ENCODE measurements at regions not wholly inside any gene's neighbourhood (a gene's known extent, or its start where the extent isn't known, plus 50 kb on each side); places are given as distances from the start of the nearest gene placed in this dataset.

- no peaks in the 10 kb centered on the region for H3K36me3 Mint-ChIP-seq (ENCODE audit: low read depth)
- H3K9me3 Mint-ChIP-seq = no peaks in the 10 kb centered on the region
- TF ChIP-seq CTCF (conservative IDR thresholded peaks at IDR 0.05) = no peak
- DNase-seq (ENCODE audit: low read depth, low spot score) = no peak
- H3K27ac Mint-ChIP-seq (ENCODE audit: unreplicated experiment) = no peak overlapping the region
- no peaks in the 10 kb centered on the region for H3K4me1 Mint-ChIP-seq
- no peak overlapping the region for H3K4me3 Mint-ChIP-seq
- H3K27me3 Mint-ChIP-seq (ENCODE audit: low read depth) = no peaks in the 10 kb centered on the region
Observed at GRCh38 chr7:17056491-17057142, 174.8 kb upstream of the AGR3 start.

GRCh38 chr7:17057143-17057509 is 175.3 kb upstream of the AGR3 start:
- H3K27ac Mint-ChIP-seq (ENCODE audit: unreplicated experiment) = no peak overlapping the region
- no peaks in the 10 kb centered on the region for H3K9me3 Mint-ChIP-seq
- DNase-seq (ENCODE audit: low read depth, low spot score) = no peak
- TF ChIP-seq CTCF (conservative IDR thresholded peaks at IDR 0.05) = no peak
- no peaks in the 10 kb centered on the region for H3K36me3 Mint-ChIP-seq (ENCODE audit: low read depth)
- H3K27me3 Mint-ChIP-seq (ENCODE audit: low read depth) = no peaks in the 10 kb centered on the region
- no peaks in the 10 kb centered on the region for H3K4me1 Mint-ChIP-seq
- no peak overlapping the region for H3K4me3 Mint-ChIP-seq

- DNase-seq (ENCODE audit: low read depth, low spot score) = no peak
- no peaks in the 10 kb centered on the region for H3K27me3 Mint-ChIP-seq (ENCODE audit: low read depth)
- no peak for TF ChIP-seq CTCF (conservative IDR thresholded peaks at IDR 0.05)
- H3K4me3 Mint-ChIP-seq = no peak overlapping the region
- H3K9me3 Mint-ChIP-seq = no peaks in the 10 kb centered on the region
- no peak overlapping the region for H3K27ac Mint-ChIP-seq (ENCODE audit: unreplicated experiment)
- no peaks in the 10 kb centered on the region for H3K36me3 Mint-ChIP-seq (ENCODE audit: low read depth)
- H3K4me1 Mint-ChIP-seq = no peaks in the 10 kb centered on the region
Observed at GRCh38 chr7:17058568-17058967, 176.8 kb upstream of the AGR3 start.

- no peaks in the 10 kb centered on the region for H3K4me1 Mint-ChIP-seq
- DNase-seq (ENCODE audit: low read depth, low spot score) = no peak
- no peak for TF ChIP-seq CTCF (conservative IDR thresholded peaks at IDR 0.05)
- H3K36me3 Mint-ChIP-seq (ENCODE audit: low read depth) = no peaks in the 10 kb centered on the region
- H3K27me3 Mint-ChIP-seq (ENCODE audit: low read depth) = no peaks in the 10 kb centered on the region
- no peak overlapping the region for H3K27ac Mint-ChIP-seq (ENCODE audit: unreplicated experiment)
- H3K4me3 Mint-ChIP-seq = no peak overlapping the region
- H3K9me3 Mint-ChIP-seq = no peaks in the 10 kb centered on the region
Observed at GRCh38 chr7:17060051-17060450, 178.3 kb upstream of the AGR3 start.

GRCh38 chr7:17061443-17061842 is 179.7 kb upstream of the AGR3 start:
- Mint-ChIP-seq H3K27ac (ENCODE audit: unreplicated experiment) (no peak overlapping the region), H3K4me3 (no peak overlapping the region), H3K36me3 (ENCODE audit: low read depth) (no peaks in the 10 kb centered on the region), H3K27me3 (ENCODE audit: low read depth) (no peaks in the 10 kb centered on the region), H3K9me3 (peaks cover 2% of the 10 kb centered on the region), H3K4me1 (no peaks in the 10 kb centered on the region)
- no peak for TF ChIP-seq CTCF (conservative IDR thresholded peaks at IDR 0.05)
- DNase-seq (ENCODE audit: low read depth, low spot score) = no peak
